Calu3 (cell line): ENCODE measurements at regions not wholly inside any gene's neighbourhood (a gene's known extent, or its start where the extent isn't known, plus 50 kb on each side); places are given as distances from the start of the nearest gene placed in this dataset.

Source experiments
- BruUV-seq: library from RNA; stranded (reverse); fragments of 400-500 nt; replicated peaks from 2 replicates; lab custom pipeline; 2021; lab: Mats Ljungman, UMichigan
- CTCF ChIA-PET: fragments of 300-600 bp; sonication (Branson Sonifier 250); formaldehyde crosslinking; loops from one replicate; lab custom pipeline; 2022; ENCODE audit warnings: antibody characterized with exemption; lab: Charles Lee
- DNase-seq: peaks from one replicate; pipeline ENCODE4 v3.0.0; 2022
- H3K27ac Mint-ChIP-seq: one replicate; pipeline ENCODE4 v1.8.0; 2022; ENCODE audit warnings: mixed read lengths; ENCODE audit not compliant: unreplicated experiment
- H3K27me3 Mint-ChIP-seq: one replicate; pipeline ENCODE4 v1.8.0; 2022; ENCODE audit warnings: mixed read lengths; ENCODE audit not compliant: unreplicated experiment
- H3K36me3 Mint-ChIP-seq: one replicate; pipeline ENCODE4 v1.8.0; 2022; ENCODE audit warnings: mild to moderate bottlenecking, moderate library complexity, mixed read lengths; ENCODE audit not compliant: insufficient read depth, unreplicated experiment
- H3K4me1 Mint-ChIP-seq: one replicate; pipeline ENCODE4 v1.8.0; 2022; ENCODE audit warnings: mild to moderate bottlenecking, low read depth, mixed read lengths; ENCODE audit not compliant: unreplicated experiment
- H3K4me3 Mint-ChIP-seq: one replicate; pipeline ENCODE4 v1.8.0; 2022; ENCODE audit warnings: mild to moderate bottlenecking, low read depth, moderate library complexity, mixed read lengths; ENCODE audit not compliant: unreplicated experiment
- H3K9me3 Mint-ChIP-seq: one replicate; pipeline ENCODE4 v1.8.0; 2022; ENCODE audit warnings: low read depth, mixed read lengths; ENCODE audit not compliant: unreplicated experiment
- CTCF ChIP-seq: fragments of 200-600 bp; IDR thresholded peaks from one replicate; pipeline ENCODE4 v1.8.0; 2022; ENCODE audit warnings: antibody characterized with exemption; ENCODE audit not compliant: unreplicated experiment
- intact Hi-C: fragments of 100-400 bp; cut with micrococcal nuclease; formaldehyde crosslinking; loops from one replicate; pipeline ENCODE4 v1.10.0; 2022; ENCODE audit not compliant: unreplicated experiment

DNA sequence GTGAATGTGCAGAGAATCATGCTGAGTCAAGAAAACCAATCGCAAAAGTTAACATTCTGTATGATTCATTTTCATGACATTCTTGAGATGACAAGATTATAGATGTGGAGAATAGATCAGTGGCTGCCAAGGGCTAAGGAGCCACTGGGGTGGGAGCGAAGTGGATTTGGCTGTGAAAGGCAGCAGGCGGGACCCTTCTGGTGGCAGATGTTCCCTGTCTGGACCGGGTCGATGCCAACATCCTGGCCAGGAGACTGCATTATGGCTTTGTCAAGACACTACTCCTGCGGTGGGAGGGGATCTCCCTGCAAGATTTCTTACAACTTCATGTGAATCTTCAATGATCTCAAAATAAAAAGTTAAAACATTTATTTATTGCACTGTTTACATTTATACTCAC lies 427.9 kb downstream of the GALR1 start:
- DNase-seq = no peak
- H3K4me1 Mint-ChIP-seq = no peaks in the 10 kb centered on the region
- peaks cover 7% of the 10 kb centered on the region for H3K9me3 Mint-ChIP-seq
- BruUV-seq = no TSS peak
- H3K27ac Mint-ChIP-seq = no peak overlapping the region
- H3K4me3 Mint-ChIP-seq = no peak overlapping the region
- CTCF ChIA-PET = no interaction called here
- H3K27me3 Mint-ChIP-seq = no peaks in the 10 kb centered on the region
- intact Hi-C loops = no loop called here
- TF ChIP-seq CTCF = no peak
- no peaks in the 10 kb centered on the region for H3K36me3 Mint-ChIP-seq

DNA sequence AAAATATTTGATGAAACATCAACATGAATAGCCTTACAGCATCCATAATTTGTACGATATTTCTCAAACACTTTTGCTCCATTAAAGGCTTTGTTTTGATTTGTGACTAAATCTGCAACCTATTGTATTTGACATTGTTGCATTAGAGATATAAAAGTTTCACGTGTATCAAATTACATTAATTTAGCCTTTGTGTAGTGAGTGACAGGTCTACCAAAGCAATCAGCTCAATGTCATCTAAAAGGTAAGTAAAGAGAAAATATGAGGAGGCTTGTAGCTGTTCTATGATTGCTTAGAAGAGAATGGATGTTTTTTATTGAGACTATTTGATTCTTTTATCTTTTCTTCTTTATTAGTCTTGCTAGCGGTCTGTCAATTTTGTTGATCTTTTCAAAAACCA lies 430.2 kb downstream of the GALR1 start:
- H3K4me1 Mint-ChIP-seq = no peaks in the 10 kb centered on the region
- no peak for DNase-seq
- TF ChIP-seq CTCF = no peak
- no peaks in the 10 kb centered on the region for H3K27me3 Mint-ChIP-seq
- no peaks in the 10 kb centered on the region for H3K36me3 Mint-ChIP-seq
- CTCF ChIA-PET = no interaction called here
- intact Hi-C loops = no loop called here
- peaks cover 3% of the 10 kb centered on the region for H3K9me3 Mint-ChIP-seq
- BruUV-seq = no TSS peak
- H3K4me3 Mint-ChIP-seq = no peak overlapping the region
- H3K27ac Mint-ChIP-seq = no peak overlapping the region

DNA sequence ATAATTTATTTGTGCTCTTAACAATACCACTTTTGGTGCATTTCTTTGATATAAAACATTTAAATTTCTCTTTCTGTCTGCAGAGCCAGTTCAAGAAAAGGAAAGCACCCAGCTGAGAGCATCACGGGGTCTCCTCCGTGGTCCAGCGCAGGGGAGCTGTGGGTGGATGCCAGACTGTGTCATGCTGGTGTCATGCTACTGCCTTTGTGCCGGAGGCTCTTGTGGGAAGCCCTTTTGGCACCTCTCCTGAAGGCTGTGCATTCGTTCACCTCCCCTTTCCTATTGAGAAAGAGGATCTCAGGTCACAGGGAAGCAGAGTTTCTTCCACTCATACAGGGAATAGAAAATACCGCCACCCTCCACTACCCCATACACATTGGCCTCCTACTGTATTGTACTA lies 450.4 kb downstream of the GALR1 start:
- DNase-seq = no peak
- no peaks in the 10 kb centered on the region for H3K36me3 Mint-ChIP-seq
- H3K9me3 Mint-ChIP-seq = peaks cover 12% of the 10 kb centered on the region
- no peaks in the 10 kb centered on the region for H3K4me1 Mint-ChIP-seq
- BruUV-seq = no TSS peak
- intact Hi-C loops = no loop called here
- CTCF ChIA-PET = no interaction called here
- no peak for TF ChIP-seq CTCF
- H3K4me3 Mint-ChIP-seq = no peak overlapping the region
- no peak overlapping the region for H3K27ac Mint-ChIP-seq
- no peaks in the 10 kb centered on the region for H3K27me3 Mint-ChIP-seq

DNA sequence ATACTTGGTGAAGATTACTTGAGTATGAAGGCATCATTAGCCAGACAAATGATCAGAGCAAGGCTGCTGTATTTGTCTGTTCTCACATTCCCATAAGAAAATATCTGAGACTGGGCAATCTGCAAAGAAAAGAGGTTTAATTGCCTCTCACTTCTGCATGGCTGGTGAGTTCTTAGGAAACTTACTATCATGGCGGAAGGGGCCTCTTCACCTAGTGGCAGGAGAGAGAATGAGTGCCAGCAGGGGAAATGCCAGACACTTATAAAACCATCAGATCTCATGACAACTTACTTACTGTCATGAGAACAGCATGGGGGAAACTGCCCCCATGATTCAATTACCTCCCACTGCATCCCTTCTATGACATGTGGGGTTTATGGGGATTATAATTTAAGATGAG lies 452.3 kb downstream of the GALR1 start:
- Mint-ChIP-seq H3K27me3 (no peaks in the 10 kb centered on the region), H3K4me1 (no peaks in the 10 kb centered on the region), H3K4me3 (no peak overlapping the region), H3K27ac (no peak overlapping the region), H3K9me3 (peaks cover 9% of the 10 kb centered on the region), H3K36me3 (no peaks in the 10 kb centered on the region)
- intact Hi-C loops = no loop called here
- BruUV-seq = no TSS peak
- TF ChIP-seq CTCF = no peak
- CTCF ChIA-PET = no interaction called here
- no peak for DNase-seq
